ENCODE measurements at regions not wholly inside any gene's neighbourhood (a gene's known extent, or its start where the extent isn't known, plus 50 kb on each side); places are given as distances from the start of the nearest gene placed in this dataset.

DNA sequence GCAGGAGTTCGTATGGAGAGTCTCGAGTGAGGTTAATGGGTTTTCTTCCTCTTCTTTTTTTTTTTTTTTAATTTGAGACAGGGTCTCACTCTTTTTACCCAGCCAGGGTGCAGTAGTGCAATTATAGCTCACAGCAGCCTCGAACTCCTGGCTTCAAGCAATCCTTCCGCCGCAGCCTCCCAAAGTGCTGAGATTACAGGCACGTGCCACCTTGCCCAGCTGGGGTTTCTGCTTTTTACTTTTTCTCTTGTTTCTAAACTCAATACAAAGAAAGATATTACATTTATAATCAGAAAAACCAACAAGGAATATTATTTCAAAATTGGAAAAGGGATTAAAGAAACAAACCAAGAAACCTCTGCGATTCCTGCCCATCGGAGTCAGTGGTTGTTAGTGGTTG lies 175.9 kb downstream of the SEC14L1 start:
- TF ChIP-seq, protein P1, sequence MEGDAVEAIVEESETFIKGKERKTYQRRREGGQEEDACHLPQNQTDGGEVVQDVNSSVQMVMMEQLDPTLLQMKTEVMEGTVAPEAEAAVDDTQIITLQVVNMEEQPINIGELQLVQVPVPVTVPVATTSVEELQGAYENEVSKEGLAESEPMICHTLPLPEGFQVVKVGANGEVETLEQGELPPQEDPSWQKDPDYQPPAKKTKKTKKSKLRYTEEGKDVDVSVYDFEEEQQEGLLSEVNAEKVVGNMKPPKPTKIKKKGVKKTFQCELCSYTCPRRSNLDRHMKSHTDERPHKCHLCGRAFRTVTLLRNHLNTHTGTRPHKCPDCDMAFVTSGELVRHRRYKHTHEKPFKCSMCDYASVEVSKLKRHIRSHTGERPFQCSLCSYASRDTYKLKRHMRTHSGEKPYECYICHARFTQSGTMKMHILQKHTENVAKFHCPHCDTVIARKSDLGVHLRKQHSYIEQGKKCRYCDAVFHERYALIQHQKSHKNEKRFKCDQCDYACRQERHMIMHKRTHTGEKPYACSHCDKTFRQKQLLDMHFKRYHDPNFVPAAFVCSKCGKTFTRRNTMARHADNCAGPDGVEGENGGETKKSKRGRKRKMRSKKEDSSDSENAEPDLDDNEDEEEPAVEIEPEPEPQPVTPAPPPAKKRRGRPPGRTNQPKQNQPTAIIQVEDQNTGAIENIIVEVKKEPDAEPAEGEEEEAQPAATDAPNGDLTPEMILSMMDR (IDR thresholded peaks at IDR 0.05; ENCODE audit: low read depth, low read length, missing input control) = no peak
- TF ChIP-seq, protein P2, sequence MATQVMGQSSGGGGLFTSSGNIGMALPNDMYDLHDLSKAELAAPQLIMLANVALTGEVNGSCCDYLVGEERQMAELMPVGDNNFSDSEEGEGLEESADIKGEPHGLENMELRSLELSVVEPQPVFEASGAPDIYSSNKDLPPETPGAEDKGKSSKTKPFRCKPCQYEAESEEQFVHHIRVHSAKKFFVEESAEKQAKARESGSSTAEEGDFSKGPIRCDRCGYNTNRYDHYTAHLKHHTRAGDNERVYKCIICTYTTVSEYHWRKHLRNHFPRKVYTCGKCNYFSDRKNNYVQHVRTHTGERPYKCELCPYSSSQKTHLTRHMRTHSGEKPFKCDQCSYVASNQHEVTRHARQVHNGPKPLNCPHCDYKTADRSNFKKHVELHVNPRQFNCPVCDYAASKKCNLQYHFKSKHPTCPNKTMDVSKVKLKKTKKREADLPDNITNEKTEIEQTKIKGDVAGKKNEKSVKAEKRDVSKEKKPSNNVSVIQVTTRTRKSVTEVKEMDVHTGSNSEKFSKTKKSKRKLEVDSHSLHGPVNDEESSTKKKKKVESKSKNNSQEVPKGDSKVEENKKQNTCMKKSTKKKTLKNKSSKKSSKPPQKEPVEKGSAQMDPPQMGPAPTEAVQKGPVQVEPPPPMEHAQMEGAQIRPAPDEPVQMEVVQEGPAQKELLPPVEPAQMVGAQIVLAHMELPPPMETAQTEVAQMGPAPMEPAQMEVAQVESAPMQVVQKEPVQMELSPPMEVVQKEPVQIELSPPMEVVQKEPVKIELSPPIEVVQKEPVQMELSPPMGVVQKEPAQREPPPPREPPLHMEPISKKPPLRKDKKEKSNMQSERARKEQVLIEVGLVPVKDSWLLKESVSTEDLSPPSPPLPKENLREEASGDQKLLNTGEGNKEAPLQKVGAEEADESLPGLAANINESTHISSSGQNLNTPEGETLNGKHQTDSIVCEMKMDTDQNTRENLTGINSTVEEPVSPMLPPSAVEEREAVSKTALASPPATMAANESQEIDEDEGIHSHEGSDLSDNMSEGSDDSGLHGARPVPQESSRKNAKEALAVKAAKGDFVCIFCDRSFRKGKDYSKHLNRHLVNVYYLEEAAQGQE (IDR thresholded peaks at IDR 0.05) = no peak
- TF ChIP-seq NR2F2 (IDR thresholded peaks at IDR 0.05) = no peak
- TF ChIP-seq JUND (IDR thresholded peaks at IDR 0.05) = no peak
- TF ChIP-seq SP1 (IDR thresholded peaks at IDR 0.05) = no peak
- TF ChIP-seq GABPA (IDR thresholded peaks at IDR 0.05 in 1 of 2, conservative IDR thresholded peaks at IDR 0.05 in 1 of 2) = no peak
- TF ChIP-seq, protein P3, sequence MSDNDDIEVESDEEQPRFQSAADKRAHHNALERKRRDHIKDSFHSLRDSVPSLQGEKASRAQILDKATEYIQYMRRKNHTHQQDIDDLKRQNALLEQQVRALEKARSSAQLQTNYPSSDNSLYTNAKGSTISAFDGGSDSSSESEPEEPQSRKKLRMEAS (IDR thresholded peaks at IDR 0.05) = no peak
- no peak for TF ChIP-seq EGR1 (IDR thresholded peaks at IDR 0.05; ENCODE audit: low read depth in 2 of 2)
- no peak for TF ChIP-seq FOXA1 (IDR thresholded peaks at IDR 0.05)
- no peak for TF ChIP-seq RAD21 (IDR thresholded peaks at IDR 0.05)
- no peak for TF ChIP-seq YY1 (IDR thresholded peaks at IDR 0.05)
- TF ChIP-seq TAF1 (conservative IDR thresholded peaks at IDR 0.05) = no peak
- TF ChIP-seq HNF4A (conservative IDR thresholded peaks at IDR 0.05) = no peak
- TF ChIP-seq, protein P4, sequence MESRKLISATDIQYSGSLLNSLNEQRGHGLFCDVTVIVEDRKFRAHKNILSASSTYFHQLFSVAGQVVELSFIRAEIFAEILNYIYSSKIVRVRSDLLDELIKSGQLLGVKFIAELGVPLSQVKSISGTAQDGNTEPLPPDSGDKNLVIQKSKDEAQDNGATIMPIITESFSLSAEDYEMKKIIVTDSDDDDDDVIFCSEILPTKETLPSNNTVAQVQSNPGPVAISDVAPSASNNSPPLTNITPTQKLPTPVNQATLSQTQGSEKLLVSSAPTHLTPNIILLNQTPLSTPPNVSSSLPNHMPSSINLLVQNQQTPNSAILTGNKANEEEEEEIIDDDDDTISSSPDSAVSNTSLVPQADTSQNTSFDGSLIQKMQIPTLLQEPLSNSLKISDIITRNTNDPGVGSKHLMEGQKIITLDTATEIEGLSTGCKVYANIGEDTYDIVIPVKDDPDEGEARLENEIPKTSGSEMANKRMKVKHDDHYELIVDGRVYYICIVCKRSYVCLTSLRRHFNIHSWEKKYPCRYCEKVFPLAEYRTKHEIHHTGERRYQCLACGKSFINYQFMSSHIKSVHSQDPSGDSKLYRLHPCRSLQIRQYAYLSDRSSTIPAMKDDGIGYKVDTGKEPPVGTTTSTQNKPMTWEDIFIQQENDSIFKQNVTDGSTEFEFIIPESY (IDR thresholded peaks at IDR 0.05) = no peak

Data from liver (tissue), 3 donors.